SIG-M5 treated with dmso at 0.1 percent for 504 hours (cell line): ENCODE measurements at regions not wholly inside any gene's neighbourhood (a gene's known extent, or its start where the extent isn't known, plus 50 kb on each side); places are given as distances from the start of the nearest gene placed in this dataset.

ENCODE experiments used
- DNase-seq: peaks from one replicate; lab custom pipeline; 2025; ENCODE audit not compliant: unreplicated experiment; lab: John Stamatoyannopoulos, UW

DNA sequence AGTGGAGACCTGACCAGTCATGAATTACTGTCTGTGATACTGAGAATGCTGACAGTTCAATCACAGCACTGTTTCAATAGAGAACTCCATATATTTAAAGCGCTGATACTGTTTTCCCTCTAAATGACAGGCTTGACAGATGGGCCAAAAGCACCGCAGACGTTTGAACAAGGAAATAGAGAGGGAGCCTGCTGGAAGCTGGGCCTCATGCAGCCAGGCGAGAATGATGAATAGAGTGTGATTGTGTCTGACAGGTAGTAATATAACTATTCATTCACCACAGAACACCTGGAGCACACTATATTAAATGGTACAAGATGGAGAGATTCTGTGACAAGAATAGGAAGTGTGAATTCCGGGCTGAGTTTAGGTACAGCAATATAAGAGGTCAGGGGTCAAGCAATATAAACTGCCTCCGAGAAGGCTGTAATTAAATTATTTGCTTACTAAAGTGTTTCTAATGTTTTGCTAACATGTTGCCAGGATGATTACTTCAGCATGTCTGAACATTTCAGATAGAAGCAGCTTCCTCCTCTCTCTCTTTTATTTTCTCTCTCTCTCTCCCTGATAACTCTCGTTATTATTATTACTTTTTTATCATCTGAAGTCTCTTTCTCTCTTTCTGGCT lies 297.7 kb downstream of the CSNK1G3 start:
- DNase-seq, result no peak

DNA sequence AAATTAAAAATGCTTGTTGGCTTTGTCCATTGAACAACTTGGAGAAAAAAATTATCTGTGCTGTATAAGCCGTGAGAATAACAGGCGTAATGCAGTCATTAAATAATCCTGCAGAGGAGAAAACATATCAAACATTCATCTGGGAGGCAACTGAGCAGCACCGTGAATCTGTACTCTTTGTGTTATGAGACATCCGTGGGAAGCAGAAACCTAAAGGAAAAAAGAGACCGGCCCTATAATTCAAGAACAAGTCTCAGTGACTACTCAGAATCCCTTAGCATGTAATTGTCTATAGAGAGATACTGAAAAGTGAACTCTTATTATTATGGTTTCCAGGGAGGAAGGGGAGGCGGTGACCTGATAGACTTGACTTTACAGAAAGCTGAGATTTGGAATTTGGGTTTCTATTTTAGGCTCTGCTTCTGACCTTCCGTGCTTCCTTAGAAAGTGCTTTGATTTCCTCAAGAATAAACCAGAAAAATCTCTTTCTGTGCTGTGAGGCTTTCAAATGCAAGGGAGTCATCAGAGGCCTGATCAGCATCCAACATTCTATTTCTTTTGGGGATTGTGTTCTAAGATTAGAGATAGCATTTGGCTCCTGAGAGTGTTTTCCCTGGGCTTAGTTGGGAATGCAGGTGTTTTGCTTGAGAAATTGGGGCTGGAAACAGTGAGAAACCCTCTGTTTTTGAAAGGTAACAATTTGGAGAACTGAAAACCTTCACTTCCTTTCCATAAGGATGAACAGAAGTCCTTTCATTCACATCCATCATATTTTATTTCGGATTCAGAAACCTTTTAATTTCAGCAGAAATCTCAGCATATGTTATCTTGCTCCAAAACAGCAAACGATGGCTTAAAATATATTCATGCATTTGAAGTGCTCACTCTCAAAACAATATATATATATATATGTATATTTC lies 296.7 kb downstream of the CSNK1G3 start:
- DNase-seq, result no peak

DNA sequence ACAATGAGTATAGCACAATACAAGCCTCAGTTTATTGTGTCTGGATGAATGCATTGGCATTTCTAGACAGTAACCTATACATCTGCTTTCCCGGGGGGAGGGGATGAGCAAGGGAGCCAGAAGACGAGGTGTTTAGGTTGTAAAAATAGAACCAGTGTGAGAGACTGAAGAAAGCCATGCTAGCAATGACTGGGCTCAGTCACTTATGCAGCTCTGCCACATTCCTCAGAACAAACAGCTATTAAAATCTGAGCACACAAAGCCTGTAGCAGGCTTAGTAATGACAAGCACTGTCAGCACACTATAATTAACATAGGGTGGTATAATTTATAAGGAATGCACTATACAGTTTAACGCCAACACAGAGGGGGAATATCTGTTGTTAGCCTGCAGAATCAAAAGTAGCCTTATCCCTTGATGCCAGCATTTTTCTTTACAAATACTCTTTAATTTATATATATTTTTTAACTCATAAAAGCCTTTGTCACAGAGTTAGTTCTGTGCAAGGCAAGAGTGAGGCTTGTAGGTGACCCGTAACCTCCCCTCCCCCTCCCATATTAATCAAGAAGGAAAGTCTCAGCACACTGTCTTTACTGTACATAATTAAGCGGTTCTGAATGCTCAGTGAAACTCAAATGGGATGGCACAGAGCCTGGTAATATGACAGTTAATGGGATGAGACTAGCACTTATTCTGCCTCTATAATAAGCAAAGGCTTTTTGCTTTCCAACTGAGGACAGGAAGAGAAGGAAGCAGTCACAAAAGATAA lies 295.4 kb downstream of the CSNK1G3 start:
- DNase-seq, result peak; percentile 18

DNA sequence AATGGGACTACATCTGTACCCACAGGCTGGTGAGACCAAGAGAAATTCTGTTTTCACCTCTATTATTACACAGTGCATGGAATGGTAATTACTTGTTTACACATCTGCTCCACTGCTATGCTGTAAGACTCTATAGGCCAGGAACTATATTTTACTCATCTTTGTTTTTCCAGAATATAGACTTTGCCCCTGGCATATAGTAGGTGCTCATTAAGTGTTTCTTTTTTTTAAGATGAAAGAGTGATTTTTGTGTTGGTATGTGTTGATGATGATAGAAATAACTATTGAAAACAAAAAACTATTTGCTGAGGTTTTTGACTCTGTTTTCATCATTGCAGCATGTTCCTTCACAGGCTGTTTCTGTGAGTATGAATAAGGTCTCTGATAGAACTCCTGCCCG lies 294.7 kb downstream of the CSNK1G3 start:
- DNase-seq, result no peak

DNA sequence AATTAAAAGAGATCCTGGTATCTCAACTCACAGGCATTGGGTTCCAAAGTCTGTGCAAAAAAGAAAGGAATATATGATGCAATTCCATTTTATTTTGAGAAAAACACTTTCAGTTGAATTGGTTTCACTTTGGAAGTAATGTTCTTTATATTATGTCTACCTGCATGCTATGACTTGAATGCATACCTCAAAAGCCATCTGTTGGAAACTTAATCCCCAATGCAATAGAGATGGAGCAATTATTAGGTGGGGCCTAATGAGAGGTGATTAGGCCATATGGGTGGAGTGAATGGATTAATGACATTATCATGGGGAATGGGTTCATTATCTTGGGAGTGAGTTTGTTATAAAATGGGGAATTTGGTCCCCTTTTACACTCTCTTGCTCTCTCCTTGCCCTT lies 293.3 kb downstream of the CSNK1G3 start:
- DNase-seq, result no peak

DNA sequence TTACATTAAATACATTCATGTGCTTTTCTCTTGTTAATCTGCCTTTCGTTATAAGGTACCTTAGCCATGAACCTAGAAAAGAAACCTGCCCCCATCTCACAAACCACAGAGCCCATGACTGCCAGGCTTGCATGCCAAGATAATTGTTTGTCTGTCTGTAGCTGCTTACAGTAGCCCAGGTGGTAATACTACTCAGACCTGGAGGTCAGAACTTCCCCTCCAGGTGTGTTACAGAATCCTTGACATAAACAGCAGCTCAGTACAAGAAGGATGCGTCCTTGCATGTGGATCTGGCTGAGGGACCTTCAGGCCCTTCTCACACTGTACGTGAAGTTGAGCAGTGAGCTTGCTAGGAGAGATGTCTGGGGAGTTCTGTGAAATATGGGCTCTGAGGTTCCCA lies 291.4 kb downstream of the CSNK1G3 start:
- no peak for DNase-seq

DNA sequence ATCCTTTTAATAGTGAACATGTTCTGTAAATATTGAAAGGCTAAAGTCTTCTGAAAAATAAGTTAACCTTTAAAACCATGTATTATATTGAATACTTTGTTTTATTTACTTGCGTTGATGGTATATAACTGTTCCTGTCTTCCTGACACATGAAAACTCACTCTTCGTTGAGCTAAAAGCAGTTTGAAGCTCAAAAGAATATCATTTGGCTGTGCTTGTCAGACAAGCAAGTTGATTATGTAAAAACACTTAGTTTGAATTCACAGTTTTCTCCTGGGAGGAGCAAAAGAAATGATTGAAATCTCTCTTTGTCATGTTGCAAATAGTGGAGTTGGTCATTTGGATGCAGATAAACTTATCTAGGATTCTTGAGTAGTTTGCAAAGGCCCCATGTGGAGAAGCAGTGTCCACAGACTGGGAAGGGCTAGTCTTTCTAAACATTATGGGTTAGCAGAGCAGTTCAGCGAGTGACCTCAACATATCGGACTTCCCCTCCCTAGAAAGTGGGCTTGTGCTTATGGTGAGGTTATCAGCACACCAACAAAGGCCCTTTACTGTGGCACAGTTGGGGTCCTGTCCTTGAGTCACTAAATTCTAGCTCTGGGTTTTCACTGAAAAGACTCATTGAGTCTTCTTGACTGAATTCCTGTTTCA lies 290.4 kb downstream of the CSNK1G3 start:
- no peak for DNase-seq

DNA sequence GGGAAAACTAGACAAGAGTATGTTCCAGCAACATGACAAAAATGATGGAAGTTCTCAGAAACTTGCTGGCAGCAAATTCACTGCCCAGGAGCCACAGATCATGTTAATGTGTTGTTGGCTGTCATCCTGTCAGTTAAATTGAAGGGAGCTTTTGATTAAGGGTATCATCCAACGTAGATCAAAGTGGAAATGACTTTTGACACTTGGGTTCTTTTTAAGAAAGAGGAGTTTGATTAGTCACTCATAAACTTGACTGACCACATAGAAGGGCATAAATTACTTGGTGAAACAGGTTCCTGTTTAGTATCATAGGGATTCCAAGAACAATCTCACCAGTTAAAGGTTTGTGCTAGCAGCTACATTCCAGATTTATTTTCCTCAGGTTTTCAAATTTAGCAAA lies 288.7 kb downstream of the CSNK1G3 start:
- DNase-seq, result no peak

DNA sequence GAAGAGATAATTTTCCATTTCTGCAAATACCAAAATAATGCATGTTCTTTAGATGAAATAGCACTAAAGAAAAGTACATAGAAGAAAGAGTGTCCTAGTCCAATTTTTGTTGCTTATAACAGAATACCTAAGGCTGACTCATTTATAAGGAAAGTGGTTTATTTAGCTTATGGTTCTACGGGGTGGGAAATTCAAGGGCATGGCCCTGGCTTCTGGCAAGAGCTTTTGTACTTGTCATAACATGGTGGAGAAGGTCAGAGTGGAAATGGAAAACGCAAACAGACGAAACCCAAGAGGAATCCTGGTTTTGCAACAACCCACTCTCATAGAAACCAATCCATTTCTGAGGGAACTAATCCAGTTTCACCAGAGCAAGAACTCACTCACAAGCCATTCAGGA lies 283.7 kb downstream of the CSNK1G3 start:
- DNase-seq, result no peak

DNA sequence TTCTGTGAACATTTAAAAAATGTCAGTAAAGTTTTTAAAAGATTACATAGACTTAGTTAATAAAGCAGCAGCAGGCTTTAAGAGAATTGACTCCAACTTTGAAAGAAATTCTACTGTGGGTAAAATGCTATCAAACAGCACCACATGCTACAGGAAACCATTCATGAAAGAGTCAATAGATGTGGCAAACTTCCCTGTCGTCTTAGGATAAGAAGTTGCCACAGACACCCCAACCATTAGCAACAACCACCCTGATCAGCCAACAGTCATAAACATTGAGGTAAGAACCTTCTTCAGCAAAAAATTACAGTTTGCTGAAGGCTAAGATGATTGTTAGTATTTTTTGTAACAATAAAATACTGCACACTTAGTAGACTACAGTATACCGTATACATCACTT lies 278.2 kb downstream of the CSNK1G3 start:
- DNase-seq, result no peak

DNA sequence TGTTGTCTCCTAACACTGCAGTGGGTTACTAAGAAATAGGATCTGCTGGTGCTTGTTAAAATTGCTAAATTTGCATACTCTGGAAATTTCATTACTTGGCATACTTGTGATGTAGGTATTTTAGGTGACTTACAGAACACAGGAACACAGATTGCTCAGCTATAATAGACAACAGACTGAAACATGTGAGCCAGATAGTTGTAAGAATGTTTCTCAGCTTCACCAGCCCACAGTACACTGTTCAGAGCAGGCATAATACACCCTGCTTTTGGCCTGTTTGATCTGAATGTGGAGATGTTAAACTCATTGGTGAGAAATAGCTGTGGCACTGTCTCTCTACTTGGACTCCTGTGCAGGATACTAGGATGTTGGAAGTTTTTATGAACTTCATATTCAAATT lies 275.7 kb downstream of the CSNK1G3 start:
- no peak for DNase-seq

DNA sequence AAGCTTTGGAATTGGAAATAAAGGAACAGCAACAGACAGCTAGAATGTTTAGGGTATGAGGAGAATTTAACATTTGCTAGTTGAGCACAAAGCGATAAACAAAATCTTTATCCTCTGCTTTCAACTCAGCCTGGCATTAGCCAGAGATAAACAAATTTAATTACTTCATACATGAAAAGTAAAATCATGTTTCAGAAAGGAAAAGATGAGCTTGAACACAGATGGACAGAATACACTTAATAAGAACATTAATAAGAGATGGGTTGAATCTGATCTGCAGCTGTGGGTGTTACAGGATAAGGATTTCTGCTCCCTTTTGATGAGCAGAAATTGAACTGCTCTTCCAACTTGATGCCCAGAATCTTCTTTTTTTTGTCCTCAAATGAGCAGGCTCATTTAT lies 275.2 kb downstream of the CSNK1G3 start:
- no peak for DNase-seq

DNA sequence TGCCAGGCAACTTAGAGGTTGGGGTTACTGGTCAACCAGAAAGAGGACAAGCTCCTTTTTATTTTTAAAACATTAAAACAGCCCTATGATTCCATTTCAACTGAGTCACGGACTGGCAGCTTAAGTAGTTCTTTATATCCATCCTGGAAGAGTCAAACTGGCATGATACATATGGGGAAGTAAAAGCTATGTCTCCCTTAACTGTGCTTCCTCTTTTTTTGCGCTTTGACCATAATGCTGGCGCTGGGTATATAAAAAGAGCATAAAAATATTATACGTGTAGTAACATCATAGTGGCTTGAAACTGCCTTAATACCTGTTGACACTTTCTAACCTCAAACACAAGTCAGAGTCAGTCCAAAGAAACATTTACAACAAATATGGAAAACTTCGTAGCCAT lies 274.4 kb downstream of the CSNK1G3 start:
- peak; percentile 17 for DNase-seq

DNA sequence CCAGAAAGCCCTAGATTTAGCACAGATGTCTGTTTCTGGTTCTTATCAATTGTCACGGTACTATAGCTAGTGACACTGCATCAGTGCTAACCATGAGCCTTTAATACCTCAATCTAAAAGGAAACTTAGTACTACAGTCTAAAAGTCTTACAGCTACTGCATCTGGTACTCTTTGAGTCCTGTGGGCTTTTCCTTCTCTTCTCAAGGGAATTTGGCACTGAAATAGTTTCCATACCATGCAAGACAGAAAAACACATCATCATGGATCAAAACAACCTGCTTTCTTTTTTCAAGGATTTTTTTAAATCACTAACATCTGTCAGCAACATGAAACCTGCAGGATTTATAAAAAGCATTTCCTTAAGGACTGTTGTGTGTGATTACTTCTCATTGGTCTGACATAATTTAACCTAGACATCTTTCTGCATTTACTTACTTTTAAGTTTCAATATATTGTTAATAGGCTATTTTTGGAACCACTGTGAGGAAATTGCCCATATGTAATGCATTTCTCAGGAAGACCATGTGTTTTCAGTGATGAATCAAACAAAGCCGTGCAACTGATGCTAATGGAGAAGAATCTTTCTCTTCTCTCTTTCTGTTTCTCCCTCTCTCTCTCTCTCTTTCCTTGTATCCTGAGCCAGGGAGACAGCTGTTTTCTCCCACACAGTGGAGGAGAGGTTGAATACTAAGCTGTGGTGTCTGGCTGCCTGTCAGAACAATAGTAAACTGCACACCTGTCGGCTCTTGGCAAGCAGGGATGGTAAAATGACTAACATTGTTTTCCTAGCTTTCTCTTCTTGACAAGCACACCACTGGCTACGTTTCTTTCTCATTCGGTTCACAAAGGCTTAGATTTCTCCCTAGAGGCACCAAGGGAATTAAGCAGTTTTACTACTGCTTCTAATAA lies 273.4 kb downstream of the CSNK1G3 start:
- DNase-seq, result no peak

DNA sequence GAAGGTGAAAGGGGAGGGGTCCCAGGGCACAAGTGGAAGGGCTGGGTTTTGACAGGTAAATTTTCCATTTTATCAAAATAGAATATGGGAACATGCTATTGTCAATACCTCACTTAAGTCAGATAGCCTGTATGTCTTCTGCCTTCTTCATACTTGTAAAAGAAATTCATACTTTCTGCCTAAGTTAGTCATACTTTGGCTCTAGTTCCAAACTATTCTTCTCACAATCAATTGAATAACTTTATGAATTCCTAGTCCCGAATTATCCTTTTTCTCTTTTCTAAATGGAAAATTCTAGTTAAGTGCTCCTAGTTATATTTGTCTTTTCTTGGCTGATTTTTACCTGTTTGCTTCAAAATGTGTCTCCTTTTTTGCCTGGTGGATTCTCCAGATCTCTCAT lies 271.4 kb downstream of the CSNK1G3 start:
- no peak for DNase-seq

DNA sequence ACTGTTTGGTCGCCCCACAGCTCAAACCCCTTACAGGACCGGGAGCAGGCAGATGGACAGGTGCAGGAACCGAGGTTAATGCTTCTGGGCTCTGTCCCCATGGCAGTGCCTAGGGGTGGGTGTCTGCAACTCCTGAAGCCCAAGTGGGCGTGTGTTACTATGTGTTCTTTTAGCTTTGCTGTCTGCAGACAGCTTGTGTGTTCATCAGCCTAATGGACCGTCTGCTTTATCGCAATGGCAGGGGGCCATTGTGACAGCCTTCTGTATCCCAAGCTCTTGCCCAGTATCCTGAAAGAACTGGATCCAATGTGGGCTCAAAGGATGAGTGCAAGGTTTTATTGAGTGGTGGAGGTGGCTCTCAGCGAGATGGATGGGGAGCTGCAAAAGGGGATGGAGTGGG lies 266.7 kb downstream of the CSNK1G3 start:
- DNase-seq, result no peak

DNA sequence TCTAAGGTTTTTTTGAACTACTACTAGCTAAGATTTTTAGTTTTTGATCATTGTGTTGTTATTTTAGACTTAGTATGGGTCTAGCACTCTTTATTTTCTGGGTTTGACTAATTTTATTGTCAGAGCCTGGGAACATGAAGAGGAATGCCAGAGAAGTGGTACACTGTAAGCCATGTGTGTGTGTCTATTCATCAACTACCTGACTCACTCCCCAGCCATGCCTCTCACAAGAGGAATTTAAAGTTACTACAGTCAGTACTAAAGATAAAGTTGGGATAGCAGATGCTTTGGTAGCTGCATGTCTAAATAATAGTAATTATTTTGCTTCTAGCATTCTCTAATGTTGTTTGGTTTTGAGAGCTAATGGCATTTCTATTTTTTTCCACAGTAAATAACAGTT lies 264.8 kb downstream of the CSNK1G3 start:
- no peak for DNase-seq

DNA sequence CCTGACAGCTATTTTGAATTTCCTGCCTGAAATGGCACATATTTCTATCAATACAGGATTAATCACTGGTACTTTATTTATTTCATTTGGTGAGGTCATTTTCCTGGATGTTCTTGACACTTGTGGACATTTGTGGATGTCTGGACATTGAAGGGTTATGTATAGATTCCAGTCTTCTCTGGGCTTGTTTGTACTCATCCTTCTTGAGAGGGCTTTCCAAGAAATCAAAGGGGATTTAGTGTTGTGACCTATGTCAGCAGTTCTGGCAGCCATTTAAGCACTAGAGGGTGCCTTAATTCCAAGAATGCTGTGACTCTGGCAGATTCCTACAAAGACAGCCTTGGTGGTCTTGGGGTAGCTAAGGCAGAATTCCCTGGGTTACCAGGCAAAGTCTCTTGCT lies 259.7 kb downstream of the CSNK1G3 start:
- DNase-seq, result no peak

DNA sequence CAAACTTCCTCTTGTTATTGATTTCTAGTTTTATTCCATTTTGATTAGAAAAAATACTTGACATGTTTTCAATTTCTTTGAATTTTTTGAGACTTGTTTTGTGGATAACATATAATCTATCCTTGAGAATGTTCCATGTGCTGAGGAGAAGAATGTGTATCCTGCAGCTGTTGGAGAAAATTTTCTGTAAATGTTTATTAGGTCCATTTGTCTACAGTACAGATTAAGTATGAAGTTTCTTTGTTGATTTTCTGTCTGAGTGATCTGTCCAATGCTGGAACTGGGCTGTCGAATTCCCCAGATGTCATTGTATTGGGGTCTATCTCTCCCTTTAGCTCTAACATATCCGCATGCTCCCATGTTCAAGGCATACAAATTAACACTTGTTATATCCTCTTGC lies 251.2 kb downstream of the CSNK1G3 start:
- no peak for DNase-seq

DNA sequence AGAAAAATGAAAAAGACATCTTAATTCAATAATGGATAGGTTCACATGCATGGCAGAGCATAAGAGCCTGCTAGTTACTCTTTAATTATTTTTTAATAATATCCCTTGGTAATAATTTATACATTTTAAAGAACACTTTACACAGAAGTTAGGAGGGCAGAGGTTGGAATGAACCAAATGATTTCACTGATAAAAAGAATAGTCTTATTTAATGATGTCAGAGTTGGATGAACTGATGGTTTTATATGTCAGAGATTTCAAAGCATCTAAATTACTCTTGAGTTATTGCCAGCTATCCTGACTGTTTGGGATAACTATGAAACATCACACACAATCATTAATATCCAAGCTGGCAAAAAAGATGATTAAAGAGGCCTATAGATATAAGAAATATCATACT lies 244.8 kb downstream of the CSNK1G3 start:
- DNase-seq, result no peak
